Transverse colon (tissue), 3 donors: ENCODE measurements at regions not wholly inside any gene's neighbourhood (a gene's known extent, or its start where the extent isn't known, plus 50 kb on each side); places are given as distances from the start of the nearest gene placed in this dataset.

Experiments used
- CTCF ChIP-seq, 5 experiments: fragments of 200-600 bp in 3 of 5; fragments of 450-650 bp in 2 of 5; sonication (generic) in 3 of 5; IDR thresholded peaks; 1 replicate in 2 of 5; 2 replicates in 3 of 5; pipeline ENCODE4 v1.5.1; 2016 to 2017; ENCODE audit warnings: antibody characterized with exemption in 5 of 5, inconsistent platforms in 3 of 5, mild to moderate bottlenecking in 2 of 5, moderate library complexity in 1 of 5
- POLR2A ChIP-seq: fragments of 450-650 bp; IDR thresholded peaks from one replicate; pipeline ENCODE4 v1.6.1; 2016; ENCODE audit warnings: antibody characterized with exemption, mild to moderate bottlenecking, moderate library complexity

GRCh38 chr16:86039606-86040005, 140.6 kb downstream of the IRF8 start:
- TF ChIP-seq CTCF (IDR thresholded peaks at IDR 0.05) (no peak), POLR2A (no peak)
